ENCODE measurements at regions not wholly inside any gene's neighbourhood (a gene's known extent, or its start where the extent isn't known, plus 50 kb on each side); places are given as distances from the start of the nearest gene placed in this dataset.

GRCh38 chr5:40413743-40414142 is 266.0 kb upstream of the PTGER4 start:
- no peak for DNase-seq

- no peak for DNase-seq
Observed at GRCh38 chr5:40412771-40413170, 266.9 kb upstream of the PTGER4 start.

- no peak for DNase-seq
Observed at GRCh38 chr5:40410964-40411635, 268.6 kb upstream of the PTGER4 start.

- peak; percentile 93 for DNase-seq
Observed at GRCh38 chr5:40410231-40410861, 269.4 kb upstream of the PTGER4 start.

- DNase-seq, result peak; percentile 65
Observed at GRCh38 chr5:40409601-40410000, 270.1 kb upstream of the PTGER4 start.

- peak; percentile 65 for DNase-seq
Observed at GRCh38 chr5:40406741-40407211, 272.9 kb upstream of the PTGER4 start.

- DNase-seq, result peak; percentile 79
Observed at GRCh38 chr5:40405996-40406740, 273.5 kb upstream of the PTGER4 start.

GRCh38 chr5:40405230-40405629 is 274.5 kb upstream of the PTGER4 start:
- DNase-seq, result no peak

- DNase-seq, result peak; percentile 61
Observed at GRCh38 chr5:40404613-40405012, 275.1 kb upstream of the PTGER4 start.

- DNase-seq, result no peak
Observed at GRCh38 chr5:40402007-40402364, 277.7 kb upstream of the PTGER4 start.

- DNase-seq, result no peak
Observed at GRCh38 chr5:40401284-40402006, 278.3 kb upstream of the PTGER4 start.

- DNase-seq, result no peak
Observed at GRCh38 chr5:40400245-40400644, 279.5 kb upstream of the PTGER4 start.

- DNase-seq, result no peak
Observed at GRCh38 chr5:40399349-40399748, 280.4 kb upstream of the PTGER4 start.

- no peak for DNase-seq
Observed at GRCh38 chr5:40397976-40398375, 281.7 kb upstream of the PTGER4 start.

- no peak for DNase-seq
Observed at GRCh38 chr5:40397091-40397490, 282.6 kb upstream of the PTGER4 start.

GRCh38 chr5:40396317-40396716 is 283.4 kb upstream of the PTGER4 start:
- DNase-seq, result no peak

- DNase-seq, result no peak
Observed at GRCh38 chr5:40395251-40395650, 284.5 kb upstream of the PTGER4 start.

GRCh38 chr5:40394698-40395097 is 285.0 kb upstream of the PTGER4 start:
- no peak for DNase-seq

- no peak for DNase-seq
Observed at GRCh38 chr5:40391642-40392041, 288.1 kb upstream of the PTGER4 start.

GRCh38 chr5:40390281-40391149 is 289.2 kb upstream of the PTGER4 start:
- DNase-seq, result peak; percentile 61

- DNase-seq, result no peak
Observed at GRCh38 chr5:40389591-40389990, 290.1 kb upstream of the PTGER4 start.

GRCh38 chr5:40386289-40386688 is 293.4 kb upstream of the PTGER4 start:
- peak; percentile 60 for DNase-seq
